Right kidney (tissue), 1 donor: ENCODE measurements at regions not wholly inside any gene's neighbourhood (a gene's known extent, or its start where the extent isn't known, plus 50 kb on each side); places are given as distances from the start of the nearest gene placed in this dataset.
A peak's percentile ranks its signal among the peaks of the same experiment; 100 is the strongest.

Source experiments
- DNase-seq: peaks from one replicate; pipeline ENCODE4 v3.0.0-alpha.2; 2016

GRCh38 chr14:84375235-84375634 lies 1154.7 kb upstream of the FLRT2 start:
- no peak for DNase-seq

GRCh38 chr14:84390010-84390409 lies 1139.9 kb upstream of the FLRT2 start:
- no peak for DNase-seq

DNA sequence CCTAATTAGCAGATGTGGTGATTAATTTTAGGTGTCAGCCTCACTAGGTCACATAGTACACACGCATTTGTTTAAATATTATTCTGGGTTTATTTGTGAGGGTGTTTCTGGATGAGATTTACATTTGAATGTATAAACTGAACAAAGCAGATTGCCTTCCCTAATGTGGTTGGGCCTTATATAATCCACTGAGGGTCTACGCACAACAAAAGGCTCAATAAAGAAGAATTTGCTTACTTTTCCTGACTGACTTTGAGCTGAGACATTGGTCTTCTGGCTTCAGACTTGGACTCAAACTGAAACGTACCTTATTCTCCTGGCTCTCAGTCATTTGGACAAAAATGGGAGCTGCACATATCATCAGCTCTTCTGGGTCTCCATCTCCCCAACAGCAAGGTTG lies 1132.3 kb upstream of the FLRT2 start:
- DNase-seq, result no peak

- no peak for DNase-seq
Measured at GRCh38 chr14:84399296-84399910, 1130.5 kb upstream of the FLRT2 start.

DNA sequence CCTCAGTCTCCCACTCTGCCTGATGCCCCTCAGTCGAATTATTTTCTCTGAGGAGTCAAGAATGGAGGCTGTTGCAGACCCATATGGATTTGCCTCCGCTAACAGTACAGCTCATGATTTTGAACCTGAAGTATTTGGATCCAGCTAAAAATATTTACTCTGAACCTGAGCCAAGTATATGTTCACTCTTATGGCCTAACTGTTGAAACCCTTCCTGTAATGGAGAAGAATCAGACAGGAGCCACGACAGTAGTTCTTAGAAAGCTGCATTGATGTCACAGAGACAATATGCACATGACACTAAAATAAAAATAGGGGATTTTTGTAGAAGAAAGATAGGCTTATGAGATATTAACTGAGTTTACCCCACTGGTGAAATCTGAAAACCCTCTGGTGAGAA lies 1128.3 kb upstream of the FLRT2 start:
- DNase-seq, result no peak

DNA sequence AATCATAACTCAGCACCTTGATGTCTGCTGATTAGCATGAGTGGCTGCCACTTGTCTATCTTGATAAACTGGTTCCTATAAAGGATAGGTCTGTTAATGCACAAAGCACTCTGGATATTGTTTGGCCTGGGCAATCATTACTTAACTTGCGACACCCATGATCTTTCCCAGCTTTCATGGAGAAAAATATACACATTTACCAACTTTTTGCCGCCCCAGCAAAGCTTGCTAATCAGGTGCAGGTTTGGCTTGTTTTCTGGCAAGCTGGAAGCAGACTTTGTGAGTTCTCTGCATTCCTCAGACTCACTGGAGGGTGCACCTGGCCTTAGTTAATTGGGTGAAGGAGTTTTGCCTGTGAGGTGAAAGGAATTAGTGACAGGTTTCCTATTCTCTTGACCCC lies 1126.4 kb upstream of the FLRT2 start:
- DNase-seq, result peak; percentile 8

DNA sequence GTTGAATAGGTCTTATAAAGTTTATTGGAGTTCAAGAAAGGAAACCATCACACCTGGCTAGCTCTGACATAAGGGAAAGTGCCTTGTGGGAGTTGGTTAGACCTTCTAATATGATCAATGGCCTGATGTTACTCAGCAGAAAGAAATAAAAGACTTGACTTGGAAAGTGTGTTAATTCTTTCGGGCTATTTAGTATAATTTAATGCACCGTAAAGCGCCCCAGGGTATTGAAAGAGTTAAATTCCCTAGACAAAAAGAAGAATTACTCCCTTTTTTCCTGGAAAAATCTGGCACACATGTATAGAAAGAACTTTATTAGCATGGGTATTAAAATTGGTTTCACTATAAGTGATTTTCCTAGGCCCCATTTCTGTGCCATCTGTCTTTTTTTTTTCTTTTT lies 1125.7 kb upstream of the FLRT2 start:
- no peak for DNase-seq

- DNase-seq, result no peak
Measured at GRCh38 chr14:84409435-84409834, 1120.5 kb upstream of the FLRT2 start.

DNA sequence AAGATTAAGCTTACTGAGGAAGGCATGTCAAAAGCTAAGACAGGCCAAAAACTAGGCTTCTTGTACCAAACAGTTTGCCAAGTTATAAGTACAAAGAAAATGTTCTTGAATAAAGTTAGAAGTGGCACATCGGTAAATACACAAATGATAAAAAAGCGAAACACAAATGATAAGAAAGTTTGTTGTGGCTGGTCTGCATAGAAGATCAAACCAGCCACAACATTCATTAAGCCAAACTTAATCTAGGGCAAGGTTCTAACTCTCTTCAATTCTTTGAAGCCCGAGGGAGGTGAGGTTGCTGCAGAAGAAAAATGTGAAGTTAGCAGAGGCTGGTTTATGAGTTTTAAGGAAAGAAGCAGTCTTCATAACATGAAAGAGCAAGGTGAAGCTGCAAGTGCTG lies 1119.6 kb upstream of the FLRT2 start:
- no peak for DNase-seq

DNA sequence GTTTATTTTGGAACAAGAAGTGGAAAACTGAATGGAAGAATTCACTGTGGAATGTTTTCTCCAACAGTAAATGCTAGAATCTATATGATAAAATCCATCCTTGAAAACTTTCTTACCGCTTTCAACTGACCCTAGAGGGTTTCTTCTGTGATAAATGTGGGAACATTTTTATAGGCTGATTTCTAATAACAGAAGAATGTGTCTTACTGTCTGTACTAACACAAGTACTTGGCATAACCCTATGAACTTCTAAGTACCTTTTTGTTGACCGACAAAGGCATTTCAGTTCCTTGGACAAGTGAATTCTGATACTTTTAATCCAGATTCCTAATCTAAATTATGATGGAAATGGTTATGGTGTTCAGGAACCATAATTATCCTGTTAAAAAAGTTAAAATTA lies 1109.7 kb upstream of the FLRT2 start:
- DNase-seq, result no peak

GRCh38 chr14:84421621-84422020 lies 1108.3 kb upstream of the FLRT2 start:
- DNase-seq, result no peak

DNA sequence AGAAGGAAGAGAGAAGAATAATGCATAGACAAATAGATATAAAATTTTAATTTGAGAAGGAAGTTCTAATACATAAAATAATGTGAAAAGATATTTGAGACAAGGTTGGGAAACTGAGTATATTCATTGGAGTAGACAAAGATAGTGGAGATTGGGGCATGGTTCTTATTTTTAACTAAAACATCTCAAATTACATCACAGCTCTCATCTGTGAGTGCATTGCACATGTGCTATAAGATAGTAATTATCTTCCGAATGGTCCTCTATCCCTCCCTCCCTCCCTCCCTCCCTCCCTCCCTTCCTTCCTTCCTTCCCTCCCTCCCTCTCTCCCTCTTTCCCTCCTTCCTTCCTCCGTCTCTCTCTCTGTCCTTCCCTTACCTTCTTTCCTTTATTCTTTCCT lies 1104.0 kb upstream of the FLRT2 start:
- DNase-seq, result no peak

DNA sequence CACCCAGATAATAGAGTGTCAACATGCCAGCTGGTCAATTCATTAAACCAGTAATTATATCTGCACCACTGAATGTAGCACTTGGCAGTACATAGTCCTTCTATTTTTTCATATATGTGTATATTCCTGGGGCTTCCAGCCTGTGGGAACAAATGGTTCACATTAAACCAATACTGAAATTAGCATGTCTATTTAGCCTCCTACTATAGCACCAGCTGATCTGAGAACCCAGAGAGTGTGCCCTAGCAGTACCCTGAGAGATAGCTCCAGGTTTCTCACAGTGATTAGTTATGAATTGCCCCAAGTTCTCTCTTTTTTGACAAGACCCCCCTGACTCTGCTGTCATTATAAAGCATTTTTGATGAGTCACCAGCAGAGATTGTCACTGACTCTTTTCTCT lies 1097.3 kb upstream of the FLRT2 start:
- no peak for DNase-seq

DNA sequence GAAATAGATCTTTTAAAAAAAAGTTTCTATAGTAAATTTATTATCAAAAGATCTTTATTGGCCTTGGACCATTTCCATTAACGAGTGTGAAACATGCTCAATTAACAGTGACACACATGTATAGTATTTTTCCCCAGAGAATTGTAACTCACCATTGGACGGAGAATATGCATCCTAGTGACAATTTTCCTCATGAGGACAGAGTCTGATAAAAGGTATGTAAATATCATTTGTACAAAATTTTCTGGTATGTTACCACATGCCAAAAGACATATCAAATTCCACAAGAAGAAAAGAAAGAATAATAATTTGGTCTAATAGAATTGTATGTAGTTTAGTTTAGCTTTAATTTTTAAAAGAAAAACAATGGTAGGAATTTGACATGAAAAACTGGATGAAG lies 1096.0 kb upstream of the FLRT2 start:
- DNase-seq, result no peak

- no peak for DNase-seq
Measured at GRCh38 chr14:84435820-84436324, 1094.1 kb upstream of the FLRT2 start.

DNA sequence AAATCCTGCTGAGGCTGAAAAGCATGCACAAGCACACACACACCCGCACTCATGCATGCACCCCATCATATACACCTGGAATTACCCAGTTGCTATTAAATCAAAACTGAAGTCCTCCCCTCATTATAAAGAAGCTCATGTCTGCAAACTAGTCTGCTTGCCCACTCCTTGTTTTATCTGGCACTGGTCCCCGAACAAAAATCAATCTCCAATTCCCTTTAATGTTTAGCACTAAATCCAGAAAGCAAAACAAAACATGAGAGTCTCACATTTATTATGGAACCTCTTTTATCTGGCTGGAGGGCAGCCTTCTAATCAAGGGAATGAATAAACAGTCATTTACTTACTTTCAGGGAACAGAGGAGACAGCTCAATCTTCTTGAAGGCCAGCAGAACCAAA lies 1093.4 kb upstream of the FLRT2 start:
- no peak for DNase-seq

DNA sequence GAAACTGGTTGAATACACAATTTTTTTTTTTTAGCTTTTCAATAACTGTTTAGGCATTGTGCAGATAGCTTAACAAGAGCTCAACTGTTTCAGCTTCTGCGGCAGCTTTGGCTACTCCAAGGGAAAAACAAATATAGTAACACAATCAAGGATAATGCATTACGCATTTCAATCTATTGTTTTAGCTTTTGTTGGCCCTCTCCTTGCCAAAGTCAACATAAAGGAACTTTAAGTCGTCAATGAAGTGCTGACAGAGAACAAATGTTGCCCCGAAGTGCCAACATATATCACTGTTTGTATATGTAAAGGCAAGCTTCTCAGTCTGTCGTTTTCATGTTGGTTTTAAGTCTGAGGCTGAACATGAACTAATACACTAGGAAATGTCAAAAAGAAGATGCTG lies 1087.4 kb upstream of the FLRT2 start:
- no peak for DNase-seq

DNA sequence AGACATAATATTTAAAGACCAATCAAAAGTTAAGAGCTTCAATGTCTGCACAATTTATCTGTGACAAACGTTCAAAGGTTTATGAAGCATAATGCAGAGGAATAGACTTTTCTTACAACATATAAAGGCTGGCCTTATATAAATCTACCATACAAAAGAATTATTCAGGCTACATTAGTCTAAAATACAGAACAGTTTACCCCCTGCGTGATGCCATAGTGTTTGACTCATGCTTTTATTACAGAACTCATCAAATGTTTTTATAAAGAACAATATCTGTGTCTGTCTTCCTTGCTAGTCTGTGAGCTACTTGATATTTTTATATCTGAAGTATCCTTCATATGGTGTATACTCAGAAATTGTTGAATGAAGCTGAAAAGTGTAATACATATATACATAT lies 1084.5 kb upstream of the FLRT2 start:
- no peak for DNase-seq

GRCh38 chr14:84446250-84446649 lies 1083.7 kb upstream of the FLRT2 start:
- DNase-seq, result no peak

DNA sequence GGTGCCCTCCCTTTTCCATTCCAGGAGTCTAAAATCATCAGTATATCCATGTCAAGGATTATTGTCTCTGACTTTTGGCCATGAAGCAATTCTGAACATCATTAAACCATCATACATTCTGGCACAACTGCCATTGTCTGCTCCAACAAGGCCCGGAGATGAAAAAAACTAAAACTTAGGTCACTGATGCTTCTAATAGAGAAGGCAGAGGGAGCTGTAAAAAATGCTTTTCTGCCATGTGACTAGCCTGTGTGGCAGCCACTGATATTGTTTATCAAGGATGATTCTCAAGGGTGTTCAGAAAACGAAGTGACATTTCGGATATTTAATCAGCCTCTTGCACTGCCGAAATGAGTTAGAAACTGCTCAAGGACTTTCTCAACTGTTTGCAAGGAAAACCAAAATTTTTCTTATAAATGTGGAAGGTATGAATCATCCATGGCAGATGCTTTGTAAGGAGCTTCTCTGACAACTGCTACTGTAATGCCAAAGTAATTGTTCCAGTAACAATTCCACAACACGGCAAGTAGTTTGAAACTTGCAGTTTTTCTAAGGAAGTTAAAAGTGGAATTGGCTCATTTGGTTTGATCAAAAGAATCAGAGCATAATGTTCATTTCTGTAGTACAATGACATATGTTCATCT lies 1076.5 kb upstream of the FLRT2 start:
- no peak for DNase-seq

- DNase-seq, result no peak
Measured at GRCh38 chr14:84454114-84454513, 1075.8 kb upstream of the FLRT2 start.

DNA sequence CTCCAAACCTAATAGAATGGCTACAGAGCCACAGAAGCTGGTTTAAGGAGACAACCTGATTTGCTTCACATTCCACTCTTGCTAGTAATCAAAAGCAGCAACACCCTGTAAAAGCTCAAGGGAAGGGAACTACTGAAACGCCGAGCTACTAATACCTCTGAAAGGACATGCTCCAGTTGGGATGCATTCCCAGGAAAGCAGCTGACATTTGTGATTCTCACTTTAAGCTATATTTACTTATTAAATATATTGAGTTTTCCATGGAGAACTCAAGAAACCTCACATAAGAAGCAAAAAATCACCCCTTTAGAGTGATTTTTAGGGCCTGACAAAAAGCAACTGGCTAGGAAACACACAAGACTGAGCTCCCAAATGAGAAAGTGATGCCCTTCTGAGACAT lies 1073.0 kb upstream of the FLRT2 start:
- DNase-seq, result no peak

DNA sequence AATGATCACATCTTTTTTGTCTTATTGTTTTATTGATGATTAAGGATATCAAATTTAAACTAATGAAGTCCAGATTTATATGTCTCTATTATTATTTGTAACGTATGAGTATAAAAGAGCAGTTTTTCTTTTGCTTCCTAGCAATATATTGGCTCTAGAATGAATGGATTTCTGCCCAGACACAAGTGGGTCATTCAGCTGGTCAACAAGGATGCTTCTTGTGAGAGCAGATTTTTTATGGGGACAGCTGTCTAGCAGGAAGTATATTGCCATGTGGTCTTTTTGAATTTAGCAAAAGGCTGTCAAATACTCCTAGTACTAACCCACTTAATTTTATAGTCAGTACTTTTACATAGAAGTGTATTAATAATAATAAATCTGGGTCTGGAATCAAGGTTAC lies 1071.1 kb upstream of the FLRT2 start:
- DNase-seq, result no peak

DNA sequence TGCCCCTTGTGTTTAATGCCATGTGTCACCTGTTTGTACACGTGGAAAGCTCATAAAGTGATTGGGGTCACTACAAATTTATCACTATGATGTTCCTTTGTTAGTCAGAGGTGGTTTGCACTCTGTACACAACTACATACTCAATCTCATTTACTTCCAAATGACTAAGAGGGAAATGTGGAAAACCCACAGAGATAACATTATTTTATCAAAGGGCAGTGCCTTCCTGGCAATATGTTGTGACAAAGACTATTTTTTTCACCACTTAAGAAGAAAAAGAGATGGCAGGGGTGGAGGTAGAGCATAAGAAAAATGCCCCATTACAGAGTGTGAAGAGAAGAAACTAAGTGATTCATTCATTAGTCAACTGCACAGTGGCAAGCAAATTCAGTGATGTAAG lies 1064.1 kb upstream of the FLRT2 start:
- no peak for DNase-seq

DNA sequence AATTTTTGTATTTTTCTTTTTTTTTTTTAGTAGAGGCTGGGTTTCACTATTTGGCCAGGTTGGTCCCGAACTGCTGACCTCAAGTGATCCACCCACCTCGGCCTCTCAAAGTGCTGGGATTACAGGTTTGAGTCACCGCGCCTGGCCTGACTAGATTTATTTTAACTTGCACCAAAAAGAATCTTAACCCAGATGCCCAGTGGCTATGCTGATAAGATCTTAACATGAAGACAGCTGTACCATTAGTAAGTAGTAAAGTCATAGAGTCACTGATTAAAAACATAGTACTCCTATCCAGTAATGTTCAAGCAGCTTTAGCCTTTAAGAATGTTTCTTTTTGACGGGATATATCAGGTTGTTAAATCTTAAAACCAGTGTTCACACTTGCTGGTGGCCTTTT lies 1061.8 kb upstream of the FLRT2 start:
- DNase-seq, result no peak
